WTC11 (cell line): ENCODE measurements at regions not wholly inside any gene's neighbourhood (a gene's known extent, or its start where the extent isn't known, plus 50 kb on each side); places are given as distances from the start of the nearest gene placed in this dataset.

Experiments
- ATAC-seq: fragments of 200-7000 bp; cut with Tn5 transposase; 2 replicates; pipeline ENCODE4 v1.10.0; 2021; ENCODE audit warnings: mild to moderate bottlenecking, moderate library complexity
- CTCF ChIA-PET: fragments of 300-600 bp; sonication (Branson Sonifier 250); formaldehyde crosslinking; loops from one replicate; lab custom pipeline; 2021; ENCODE audit warnings: antibody characterized with exemption; lab: Charles Lee
- POLR2A ChIA-PET: fragments of 350-600 bp; sonication (Branson Sonifier 250); formaldehyde crosslinking; loops from one replicate; lab custom pipeline; 2021; ENCODE audit warnings: antibody characterized with exemption; lab: Charles Lee
- DNase-seq: peaks from one replicate; pipeline ENCODE4 v3.0.0; 2021; ENCODE audit warnings: low spot score
- H3K27ac Mint-ChIP-seq: 2 replicates; pipeline ENCODE4 v1.8.0; 2021; ENCODE audit warnings: mixed read lengths
- H3K27me3 Mint-ChIP-seq: 2 replicates; pipeline ENCODE4 v1.8.0; 2021; ENCODE audit warnings: low read depth, mild to moderate bottlenecking, moderate library complexity, mixed read lengths
- H3K36me3 Mint-ChIP-seq: 2 replicates; pipeline ENCODE4 v1.8.0; 2021; ENCODE audit warnings: mixed read lengths
- H3K4me1 Mint-ChIP-seq: 2 replicates; pipeline ENCODE4 v1.8.0; 2022; ENCODE audit warnings: mixed read lengths
- H3K4me3 Mint-ChIP-seq: 2 replicates; pipeline ENCODE4 v1.8.0; 2021; ENCODE audit warnings: mild to moderate bottlenecking, moderate library complexity, mixed read lengths
- H3K9me3 Mint-ChIP-seq: 2 replicates; pipeline ENCODE4 v1.8.0; 2021; ENCODE audit warnings: mixed read lengths
- CTCF ChIP-seq: fragments of 200-600 bp; IDR thresholded peaks from 2 replicates; pipeline ENCODE4 v1.8.0; 2022; ENCODE audit warnings: antibody characterized with exemption
- E2F1 ChIP-seq: sonication (generic); formaldehyde crosslinking; IDR thresholded peaks from 2 replicates; pipeline ENCODE4 v1.8.0; 2022; ENCODE audit warnings: mild to moderate bottlenecking, missing genetic modification reagents
- ELF4 ChIP-seq: sonication (generic); formaldehyde crosslinking; IDR thresholded peaks from 2 replicates; pipeline ENCODE4 v1.8.1; 2022; ENCODE audit warnings: low read depth, mild to moderate bottlenecking, moderate library complexity, missing genetic modification reagents
- GABPB1 ChIP-seq: sonication (generic); formaldehyde crosslinking; IDR thresholded peaks from 2 replicates; pipeline ENCODE4 v1.8.1; 2023; ENCODE audit warnings: mild to moderate bottlenecking, missing genetic modification reagents
- HMGXB4 ChIP-seq: sonication (generic); formaldehyde crosslinking; IDR thresholded peaks from 2 replicates; pipeline ENCODE4 v1.8.1; 2023; ENCODE audit warnings: mild to moderate bottlenecking, moderate library complexity, missing genetic modification reagents
- JAZF1 ChIP-seq: fragments of 250-450 bp; sonication (Bioruptor Pico); IDR thresholded peaks from 2 replicates; pipeline ENCODE4 v1.9.0; 2021; ENCODE audit warnings: moderate library complexity, mild to moderate bottlenecking, inconsistent platforms
- MLX ChIP-seq: sonication (generic); formaldehyde crosslinking; IDR thresholded peaks from 2 replicates; pipeline ENCODE4 v1.8.1; 2023; ENCODE audit warnings: mild to moderate bottlenecking, missing genetic modification reagents, moderate library complexity
- MXD4 ChIP-seq: fragments of 250-450 bp; sonication (Bioruptor Pico); IDR thresholded peaks from 2 replicates; pipeline ENCODE4 v1.8.0; 2021; ENCODE audit warnings: mild to moderate bottlenecking, moderate library complexity, borderline replicate concordance
- MYBL2 ChIP-seq: sonication (generic); formaldehyde crosslinking; IDR thresholded peaks from 2 replicates; pipeline ENCODE4 v1.8.1; 2023; ENCODE audit warnings: mild to moderate bottlenecking, moderate library complexity, missing genetic modification reagents
- NFYB ChIP-seq: sonication (generic); formaldehyde crosslinking; conservative IDR thresholded peaks from 2 replicates; pipeline ENCODE4 v1.8.0; 2022; ENCODE audit warnings: low read depth, missing genetic modification reagents
- NR2C2 ChIP-seq: sonication (generic); formaldehyde crosslinking; IDR thresholded peaks from 2 replicates; pipeline ENCODE4 v1.8.0; 2022; ENCODE audit warnings: mild to moderate bottlenecking, missing genetic modification reagents
- RORB ChIP-seq: fragments of 250-450 bp; sonication (Bioruptor Pico); IDR thresholded peaks from 2 replicates; pipeline ENCODE4 v1.9.0; 2021; ENCODE audit warnings: mild to moderate bottlenecking
- SMAD4 ChIP-seq: sonication (generic); formaldehyde crosslinking; IDR thresholded peaks from 2 replicates; pipeline ENCODE4 v1.8.0; 2022; ENCODE audit warnings: mild to moderate bottlenecking, missing genetic modification reagents
- ZBTB43 ChIP-seq: sonication (generic); formaldehyde crosslinking; IDR thresholded peaks from 2 replicates; pipeline ENCODE4 v1.8.1; 2023; ENCODE audit warnings: mild to moderate bottlenecking, missing genetic modification reagents
- ZNF263 ChIP-seq: sonication (generic); formaldehyde crosslinking; IDR thresholded peaks from 2 replicates; pipeline ENCODE4 v1.8.1; 2022; ENCODE audit warnings: low read depth, mild to moderate bottlenecking, moderate library complexity, missing genetic modification reagents
- ZNF281 ChIP-seq: sonication (generic); formaldehyde crosslinking; IDR thresholded peaks from 2 replicates; pipeline ENCODE4 v1.8.0; 2023; ENCODE audit warnings: mild to moderate bottlenecking, missing genetic modification reagents
- ZNF317 ChIP-seq: sonication (generic); formaldehyde crosslinking; IDR thresholded peaks from 2 replicates; pipeline ENCODE4 v1.8.1; 2023; ENCODE audit warnings: low read depth, mild to moderate bottlenecking, moderate library complexity, missing genetic modification reagents, borderline replicate concordance
- ZNF396 ChIP-seq: fragments of 250-450 bp; sonication (Bioruptor Pico); IDR thresholded peaks from 2 replicates; pipeline ENCODE4 v1.8.0; 2021; ENCODE audit warnings: mild to moderate bottlenecking, moderate library complexity, borderline replicate concordance
- ZNF416 ChIP-seq: fragments of 250-450 bp; sonication (Bioruptor Pico); IDR thresholded peaks from 2 replicates; pipeline ENCODE4 v1.9.0; 2021; ENCODE audit warnings: mild to moderate bottlenecking, inconsistent platforms
- ZNF425 ChIP-seq: fragments of 250-450 bp; sonication (Bioruptor Pico); conservative IDR thresholded peaks from 2 replicates; pipeline ENCODE4 v1.9.0; 2021; ENCODE audit warnings: mild to moderate bottlenecking

GRCh38 chr14:42633504-42634095 is 1026.9 kb downstream of the LRFN5 start:
- no peak overlapping the region for H3K4me3 Mint-ChIP-seq
- no peak for DNase-seq
- ChIA-PET POLR2A (no interaction called here), CTCF (no interaction called here)
- peaks cover 28% of the 10 kb centered on the region for H3K27me3 Mint-ChIP-seq
- no peaks in the 10 kb centered on the region for H3K9me3 Mint-ChIP-seq
- no peak overlapping the region for H3K27ac Mint-ChIP-seq
- ATAC-seq, result no peak
- TF ChIP-seq MYBL2 (CRISPR knock-in tag), result no peak
- TF ChIP-seq ZNF396, result no peak
- no peak for TF ChIP-seq ZNF416 (CRISPR knock-in tag)
- no peak for TF ChIP-seq ZNF317 (CRISPR knock-in tag)
- no peak for TF ChIP-seq ZNF425 (CRISPR knock-in tag)
- no peak for TF ChIP-seq GABPB1 (CRISPR knock-in tag)
- no peak for TF ChIP-seq E2F1
- no peak for TF ChIP-seq CTCF
- TF ChIP-seq RORB (CRISPR knock-in tag), result no peak
- TF ChIP-seq JAZF1 (CRISPR knock-in tag), result no peak
- no peak for TF ChIP-seq ZBTB43 (CRISPR knock-in tag)
- no peak for TF ChIP-seq NFYB (CRISPR knock-in tag)
- no peak for TF ChIP-seq NR2C2 (CRISPR knock-in tag)
- no peak for TF ChIP-seq SMAD4 (CRISPR knock-in tag)
- TF ChIP-seq MLX (CRISPR knock-in tag), result no peak
- no peak for TF ChIP-seq ELF4
- no peak for TF ChIP-seq ZNF263 (CRISPR knock-in tag)
- no peak for TF ChIP-seq HMGXB4 (CRISPR knock-in tag)
- TF ChIP-seq ZNF281 (CRISPR knock-in tag), result no peak
- no peak for TF ChIP-seq MXD4 (CRISPR knock-in tag)
- TF ChIP-seq, all 79 proteins: peak for 0
- H3K36me3 Mint-ChIP-seq, result no peaks in the 10 kb centered on the region
- no peaks in the 10 kb centered on the region; the same call in 1 of the 2 replicates for H3K4me1 Mint-ChIP-seq
